ENCODE measurements at regions not wholly inside any gene's neighbourhood (a gene's known extent, or its start where the extent isn't known, plus 50 kb on each side); places are given as distances from the start of the nearest gene placed in this dataset.

DNA sequence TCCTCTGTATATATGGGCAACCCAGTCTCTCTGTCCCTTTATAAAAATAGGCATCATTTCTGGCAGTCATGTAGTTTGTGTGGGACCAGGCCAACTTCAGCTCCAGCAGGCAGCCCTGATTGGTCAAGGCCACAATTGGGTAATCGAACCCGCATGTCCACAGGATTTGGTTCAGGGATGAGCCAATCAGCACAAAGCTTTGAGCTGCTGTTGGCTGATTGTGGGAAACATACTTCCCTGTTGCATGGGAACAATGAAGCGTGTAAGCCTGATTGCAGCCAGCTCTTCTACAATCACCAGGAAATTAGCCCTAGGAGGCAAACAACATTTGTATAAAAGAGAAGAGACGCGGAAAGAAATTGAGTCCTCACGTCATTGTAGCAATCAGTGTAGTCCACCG, 328.6 kb downstream of the PCNX1 start:
- peak; percentile 51 for ATAC-seq
- no peaks in the 10 kb centered on the region for H3K4me1 ChIP-seq

DNA sequence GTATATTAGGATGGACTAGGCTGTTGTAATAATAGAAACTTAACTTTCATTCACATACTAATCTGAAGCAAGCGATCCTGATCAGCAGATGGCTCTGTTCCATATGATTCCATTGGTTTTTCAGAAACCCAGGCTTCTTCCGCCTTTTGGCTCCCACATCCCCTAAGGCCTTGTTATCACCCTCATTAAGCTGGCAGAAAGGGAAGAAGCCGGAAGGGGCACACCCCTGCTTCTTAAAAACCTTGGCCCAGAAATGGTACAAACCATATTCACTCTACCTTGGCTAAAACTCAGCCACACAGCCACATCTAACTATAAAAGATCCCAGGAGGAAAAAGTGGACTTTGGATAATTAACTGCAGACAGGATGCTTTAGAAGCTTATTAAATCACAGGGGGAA, 329.2 kb downstream of the PCNX1 start:
- TF ChIP-seq CTCF (IDR thresholded peaks at IDR 0.05): no peak
- H3K27ac ChIP-seq: no peak overlapping the region
- H3K9me3 ChIP-seq: no peaks in the 10 kb centered on the region
- H3K4me3 ChIP-seq: no peak overlapping the region
- no peak for ATAC-seq
- H3K27me3 ChIP-seq: no peaks in the 10 kb centered on the region
- H3K36me3 ChIP-seq: no peaks in the 10 kb centered on the region
- H3K4me1 ChIP-seq: no peaks in the 10 kb centered on the region
- intact Hi-C loops (cut with DNase I): no loop called here
- DNase-seq: no peak

More for the DNA sequence above, 328.6 kb downstream of the PCNX1 start:
- DNase-seq: no peak
- TF ChIP-seq CTCF (IDR thresholded peaks at IDR 0.05): no peak
- Histone ChIP-seq H3K9me3 (no peaks in the 10 kb centered on the region), H3K27ac (no peak overlapping the region), H3K4me3 (no peak overlapping the region), H3K27me3 (no peaks in the 10 kb centered on the region), H3K36me3 (no peaks in the 10 kb centered on the region)
- intact Hi-C loops (cut with DNase I): no loop called here

DNA sequence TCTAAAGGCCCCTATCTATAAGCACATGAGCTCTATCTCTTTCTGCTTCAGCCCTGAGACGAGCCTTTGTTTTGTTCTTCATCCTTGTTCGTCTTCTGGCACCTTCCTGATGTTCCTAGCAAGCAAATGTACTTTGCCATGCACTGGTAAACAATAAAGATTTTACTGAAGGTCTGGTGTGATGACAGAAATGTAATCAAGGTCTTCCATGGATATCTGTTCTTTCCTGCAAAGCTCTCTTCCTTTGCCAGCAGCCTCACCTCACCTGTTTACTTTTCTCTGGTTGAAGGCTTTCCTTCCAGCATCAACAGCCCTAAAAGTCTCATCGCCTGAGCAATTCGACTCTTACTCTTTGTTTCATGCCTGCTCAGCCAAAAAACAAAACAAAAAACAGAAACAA, 330.3 kb downstream of the PCNX1 start:
- intact Hi-C loops (cut with DNase I): no loop called here
- no peak for ATAC-seq
- Histone ChIP-seq H3K36me3 (no peaks in the 10 kb centered on the region), H3K4me1 (no peaks in the 10 kb centered on the region), H3K4me3 (no peak overlapping the region), H3K9me3 (no peaks in the 10 kb centered on the region), H3K27ac (no peak overlapping the region), H3K27me3 (no peaks in the 10 kb centered on the region)
- DNase-seq: no peak
- TF ChIP-seq CTCF (IDR thresholded peaks at IDR 0.05): no peak

- intact Hi-C loops (cut with DNase I): no loop called here
- no peak for DNase-seq
- Histone ChIP-seq H3K4me1 (no peaks in the 10 kb centered on the region), H3K27ac (no peak overlapping the region), H3K9me3 (no peaks in the 10 kb centered on the region), H3K27me3 (no peaks in the 10 kb centered on the region), H3K36me3 (no peaks in the 10 kb centered on the region), H3K4me3 (no peak overlapping the region)
- no peak for TF ChIP-seq CTCF (IDR thresholded peaks at IDR 0.05)
- ATAC-seq: no peak
Observed at GRCh38 chr14:71238835-71239234, 331.6 kb downstream of the PCNX1 start.

GRCh38 chr14:71240171-71240570, 332.9 kb downstream of the PCNX1 start:
- Histone ChIP-seq H3K4me1 (no peaks in the 10 kb centered on the region), H3K27ac (no peak overlapping the region), H3K4me3 (no peak overlapping the region), H3K36me3 (no peaks in the 10 kb centered on the region), H3K27me3 (no peaks in the 10 kb centered on the region), H3K9me3 (no peaks in the 10 kb centered on the region)
- TF ChIP-seq CTCF (IDR thresholded peaks at IDR 0.05): no peak
- intact Hi-C loops (cut with DNase I): no loop called here
- DNase-seq: no peak
- no peak for ATAC-seq

GRCh38 chr14:71240866-71241520, 333.7 kb downstream of the PCNX1 start:
- Histone ChIP-seq H3K4me3 (no peak overlapping the region), H3K27me3 (no peaks in the 10 kb centered on the region), H3K4me1 (no peaks in the 10 kb centered on the region), H3K27ac (no peak overlapping the region), H3K36me3 (no peaks in the 10 kb centered on the region), H3K9me3 (no peaks in the 10 kb centered on the region)
- no peak for TF ChIP-seq CTCF (IDR thresholded peaks at IDR 0.05)
- no peak for ATAC-seq
- intact Hi-C loops (cut with DNase I): no loop called here
- DNase-seq: no peak

Data from upper lobe of right lung (tissue), 1 donor.